Thoracic aorta (tissue), 2 donors: ENCODE measurements at regions not wholly inside any gene's neighbourhood (a gene's known extent, or its start where the extent isn't known, plus 50 kb on each side); places are given as distances from the start of the nearest gene placed in this dataset.
A peak's percentile ranks its signal among the peaks of the same experiment; 100 is the strongest.

Experiments used
- ATAC-seq: fragments of 150-250 bp; one replicate; pipeline ENCODE4 v1.8.0; 2017; ENCODE audit warnings: low read depth; ENCODE audit not compliant: insufficient number of reproducible peaks, low FRiP score
- DNase-seq: peaks from one replicate; pipeline ENCODE4 v3.0.0-alpha.2; 2020; ENCODE audit warnings: low spot score
- H3K27ac ChIP-seq, 2 donors: fragments of 200-600 bp; sonication (generic); 1 replicate in 1 of 2; 2 replicates in 1 of 2; pipeline ENCODE4 v1.5.1; 2016; ENCODE audit warnings: mild to moderate bottlenecking in 2 of 2, moderate library complexity in 2 of 2
- H3K27me3 ChIP-seq: fragments of 200-600 bp; sonication (generic); replicated peaks from 2 replicates; pipeline ENCODE4 v1.6.0; 2016; ENCODE audit warnings: mild to moderate bottlenecking; ENCODE audit not compliant: insufficient read depth
- H3K36me3 ChIP-seq: fragments of 200-600 bp; sonication (generic); one replicate; pipeline ENCODE4 v1.5.1; 2016
- H3K4me1 ChIP-seq, 2 donors: fragments of 200-600 bp; sonication (generic); 1 replicate in 1 of 2; 2 replicates in 1 of 2; pipeline versions ENCODE4 v1.5.1 to v1.6.0; 2016; ENCODE audit warnings: low read depth in 2 of 2, mild to moderate bottlenecking in 1 of 2; ENCODE audit not compliant: control insufficient read depth in 1 of 2
- H3K4me3 ChIP-seq: fragments of 200-600 bp; sonication (generic); 2 replicates; pipeline ENCODE4 v1.5.1; 2016; ENCODE audit warnings: mild to moderate bottlenecking
- H3K9me3 ChIP-seq: fragments of 200-600 bp; sonication (generic); 2 replicates; pipeline ENCODE4 v1.5.1; 2016
- TF ChIP-seq, protein P1 (sequence below): fragments of 200-600 bp; sonication (generic); IDR thresholded peaks from one replicate; pipeline ENCODE4 v1.5.1; 2019; ENCODE audit warnings: antibody characterized with exemption

DNA sequence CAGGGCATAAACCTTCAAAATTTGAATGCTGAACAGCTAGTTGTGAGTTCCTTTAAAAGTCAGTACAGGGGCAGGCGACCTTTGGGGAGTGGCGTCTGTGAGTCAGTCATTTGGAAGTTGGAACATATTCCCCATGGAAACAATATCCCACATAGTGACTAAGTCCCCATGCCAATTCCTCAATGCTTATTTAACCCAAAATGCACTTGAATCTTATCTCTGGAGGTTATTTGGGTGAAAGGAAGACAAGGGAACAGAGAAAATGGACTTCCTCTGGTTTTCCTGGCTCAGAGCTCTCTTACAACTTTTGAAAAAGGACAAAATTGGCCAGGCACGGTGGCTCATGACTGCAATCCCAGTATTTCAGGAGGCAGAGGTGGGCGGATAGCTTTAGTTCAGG lies 479.2 kb upstream of the NBEA start:
- Histone ChIP-seq H3K9me3 (no peaks in the 10 kb centered on the region), H3K36me3 (no peaks in the 10 kb centered on the region), H3K4me1 (peaks cover 6 to 38% of the 10 kb centered on the region in 2 donors), H3K27ac (peak overlapping the region in 1 of 2 donors; percentile 46), H3K4me3 (no peak overlapping the region), H3K27me3 (no peaks in the 10 kb centered on the region)
- DNase-seq (no peak), ATAC-seq (peak; percentile 37)
- TF ChIP-seq, protein P1, sequence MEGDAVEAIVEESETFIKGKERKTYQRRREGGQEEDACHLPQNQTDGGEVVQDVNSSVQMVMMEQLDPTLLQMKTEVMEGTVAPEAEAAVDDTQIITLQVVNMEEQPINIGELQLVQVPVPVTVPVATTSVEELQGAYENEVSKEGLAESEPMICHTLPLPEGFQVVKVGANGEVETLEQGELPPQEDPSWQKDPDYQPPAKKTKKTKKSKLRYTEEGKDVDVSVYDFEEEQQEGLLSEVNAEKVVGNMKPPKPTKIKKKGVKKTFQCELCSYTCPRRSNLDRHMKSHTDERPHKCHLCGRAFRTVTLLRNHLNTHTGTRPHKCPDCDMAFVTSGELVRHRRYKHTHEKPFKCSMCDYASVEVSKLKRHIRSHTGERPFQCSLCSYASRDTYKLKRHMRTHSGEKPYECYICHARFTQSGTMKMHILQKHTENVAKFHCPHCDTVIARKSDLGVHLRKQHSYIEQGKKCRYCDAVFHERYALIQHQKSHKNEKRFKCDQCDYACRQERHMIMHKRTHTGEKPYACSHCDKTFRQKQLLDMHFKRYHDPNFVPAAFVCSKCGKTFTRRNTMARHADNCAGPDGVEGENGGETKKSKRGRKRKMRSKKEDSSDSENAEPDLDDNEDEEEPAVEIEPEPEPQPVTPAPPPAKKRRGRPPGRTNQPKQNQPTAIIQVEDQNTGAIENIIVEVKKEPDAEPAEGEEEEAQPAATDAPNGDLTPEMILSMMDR, result no peak

GRCh38 chr13:34464011-34464410 lies 478.1 kb upstream of the NBEA start:
- TF ChIP-seq, protein P1, result no peak
- H3K4me3 ChIP-seq, result no peak overlapping the region
- H3K4me1 ChIP-seq, result peaks cover 6 to 39% of the 10 kb centered on the region in 2 donors
- ATAC-seq (no peak), DNase-seq (no peak)
- H3K27ac ChIP-seq, result no peak overlapping the region
- H3K36me3 ChIP-seq, result no peaks in the 10 kb centered on the region
- H3K9me3 ChIP-seq, result no peaks in the 10 kb centered on the region
- no peaks in the 10 kb centered on the region for H3K27me3 ChIP-seq

DNA sequence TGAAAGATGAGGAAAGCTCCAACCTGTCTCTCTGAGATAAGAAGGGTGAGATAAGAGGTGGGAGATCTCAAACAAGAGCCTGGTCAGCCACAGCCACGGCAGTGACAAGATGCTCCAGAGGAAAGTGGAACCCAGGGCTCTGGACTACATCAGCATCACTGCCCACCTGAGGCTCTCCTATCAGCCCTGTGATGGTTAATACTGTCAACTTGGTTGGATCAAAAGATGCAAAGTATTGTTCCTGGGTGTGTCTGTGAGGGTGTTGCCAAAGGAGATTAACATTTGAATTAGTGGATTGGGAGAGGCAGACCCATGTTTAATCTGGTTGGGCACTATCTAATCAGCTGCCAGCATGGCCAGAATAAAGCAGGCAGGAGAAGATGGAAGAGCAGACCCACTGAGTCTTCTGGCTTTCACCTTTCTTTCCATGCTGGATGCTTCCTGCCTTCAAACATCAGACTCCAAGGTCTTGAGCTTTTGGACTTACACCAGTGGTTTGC lies 476.6 kb upstream of the NBEA start:
- Histone ChIP-seq H3K4me3 (no peak overlapping the region), H3K4me1 (peaks cover 6 to 29% of the 10 kb centered on the region in 2 donors), H3K36me3 (no peaks in the 10 kb centered on the region), H3K9me3 (no peaks in the 10 kb centered on the region), H3K27ac (no peak overlapping the region), H3K27me3 (no peaks in the 10 kb centered on the region)
- ATAC-seq (no peak), DNase-seq (no peak)
- TF ChIP-seq, protein P1, result no peak

DNA sequence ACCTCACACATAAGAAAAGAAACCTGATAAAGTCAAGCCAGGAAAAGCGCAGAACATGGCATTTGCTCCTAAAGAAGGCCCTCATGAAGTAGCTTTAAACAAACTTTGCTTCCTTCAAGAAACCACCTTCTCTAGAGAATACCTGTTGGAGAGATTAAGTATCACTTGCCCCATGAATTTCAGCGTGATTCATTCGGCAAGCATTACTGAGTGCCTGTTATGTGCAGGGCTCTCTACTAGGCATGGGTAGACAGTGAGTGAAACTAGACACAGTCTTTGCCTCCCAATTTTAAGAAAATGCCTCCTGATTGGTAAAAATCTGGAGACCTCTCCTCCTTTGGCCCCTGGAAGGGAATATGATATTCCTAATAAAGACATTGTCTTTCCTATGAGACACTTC lies 475.8 kb upstream of the NBEA start:
- DNase-seq (no peak), ATAC-seq (no peak)
- Histone ChIP-seq H3K4me1 (peaks cover 6 to 29% of the 10 kb centered on the region in 2 donors), H3K4me3 (no peak overlapping the region), H3K9me3 (no peaks in the 10 kb centered on the region), H3K27me3 (no peaks in the 10 kb centered on the region), H3K36me3 (no peaks in the 10 kb centered on the region), H3K27ac (no peak overlapping the region)
- TF ChIP-seq, protein P1, result no peak

DNA sequence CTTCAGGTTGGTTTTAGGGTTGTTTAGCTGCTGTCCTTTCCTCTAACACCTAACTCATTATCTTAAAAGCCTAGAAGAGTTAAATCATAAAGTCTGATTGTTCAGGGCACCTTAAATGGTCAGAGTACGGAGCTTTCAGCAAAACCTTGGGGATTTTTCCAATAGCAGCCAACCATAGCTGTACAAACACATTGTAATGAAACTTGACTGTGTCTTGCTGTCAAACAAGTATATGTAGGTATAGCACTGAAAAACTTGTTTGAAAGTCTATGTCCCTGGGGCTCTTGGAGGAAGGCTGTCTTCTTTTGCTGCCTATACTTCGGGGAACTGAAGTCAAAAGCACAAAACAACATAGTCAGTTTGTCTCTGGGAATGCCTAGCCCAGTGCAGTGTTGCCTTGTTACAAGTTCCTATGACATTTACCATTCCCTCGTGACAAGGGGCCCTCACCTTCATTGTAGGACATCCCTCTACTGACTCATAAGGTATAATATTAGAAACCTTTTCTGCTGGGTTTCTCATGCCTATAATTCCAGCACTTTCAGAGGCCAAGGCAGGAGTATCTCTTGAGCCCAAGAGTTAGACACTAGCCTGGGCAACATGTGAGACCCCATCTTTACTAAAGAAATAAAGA lies 474.5 kb upstream of the NBEA start:
- Histone ChIP-seq H3K4me1 (peaks cover 5 to 25% of the 10 kb centered on the region in 2 donors), H3K36me3 (no peaks in the 10 kb centered on the region), H3K27ac (peak overlapping the region in 1 of 2 donors; percentile 22), H3K4me3 (no peak overlapping the region), H3K9me3 (no peaks in the 10 kb centered on the region), H3K27me3 (no peaks in the 10 kb centered on the region)
- no peak for DNase-seq
- TF ChIP-seq, protein P1, result no peak
- no peak for ATAC-seq
